ENCODE measurements at regions not wholly inside any gene's neighbourhood (a gene's known extent, or its start where the extent isn't known, plus 50 kb on each side); places are given as distances from the start of the nearest gene placed in this dataset.

DNA sequence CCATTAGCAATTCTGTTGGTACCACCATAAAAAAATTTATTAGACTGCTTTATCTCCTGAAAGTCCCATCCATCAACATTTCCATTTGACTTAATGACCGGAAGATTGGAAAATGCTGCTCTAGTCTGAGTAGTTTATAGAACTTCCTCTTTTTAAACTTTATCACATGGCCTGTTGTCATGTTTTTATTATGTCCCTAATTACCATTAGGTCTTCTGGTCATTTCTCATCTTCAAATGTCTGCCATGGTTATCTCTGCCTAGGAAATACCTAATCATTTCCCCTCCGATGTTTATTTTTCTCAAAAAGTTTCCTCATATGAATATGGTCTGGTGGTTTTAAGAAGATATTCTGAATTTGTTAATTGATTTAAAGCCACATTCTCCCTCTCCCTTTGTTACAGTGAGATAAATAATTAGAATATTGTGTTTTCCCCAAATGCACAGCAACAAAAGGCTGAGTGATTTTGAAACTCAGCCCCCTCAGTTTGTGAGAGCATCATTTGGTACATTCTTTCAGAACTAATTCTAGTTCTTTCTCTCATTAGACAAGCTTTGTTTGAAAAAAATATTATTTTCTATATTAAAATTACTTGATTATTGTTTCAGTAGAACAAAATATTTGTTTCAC lies 317.1 kb upstream of the ST6GAL2 start:
- TF ChIP-seq, protein P1, sequence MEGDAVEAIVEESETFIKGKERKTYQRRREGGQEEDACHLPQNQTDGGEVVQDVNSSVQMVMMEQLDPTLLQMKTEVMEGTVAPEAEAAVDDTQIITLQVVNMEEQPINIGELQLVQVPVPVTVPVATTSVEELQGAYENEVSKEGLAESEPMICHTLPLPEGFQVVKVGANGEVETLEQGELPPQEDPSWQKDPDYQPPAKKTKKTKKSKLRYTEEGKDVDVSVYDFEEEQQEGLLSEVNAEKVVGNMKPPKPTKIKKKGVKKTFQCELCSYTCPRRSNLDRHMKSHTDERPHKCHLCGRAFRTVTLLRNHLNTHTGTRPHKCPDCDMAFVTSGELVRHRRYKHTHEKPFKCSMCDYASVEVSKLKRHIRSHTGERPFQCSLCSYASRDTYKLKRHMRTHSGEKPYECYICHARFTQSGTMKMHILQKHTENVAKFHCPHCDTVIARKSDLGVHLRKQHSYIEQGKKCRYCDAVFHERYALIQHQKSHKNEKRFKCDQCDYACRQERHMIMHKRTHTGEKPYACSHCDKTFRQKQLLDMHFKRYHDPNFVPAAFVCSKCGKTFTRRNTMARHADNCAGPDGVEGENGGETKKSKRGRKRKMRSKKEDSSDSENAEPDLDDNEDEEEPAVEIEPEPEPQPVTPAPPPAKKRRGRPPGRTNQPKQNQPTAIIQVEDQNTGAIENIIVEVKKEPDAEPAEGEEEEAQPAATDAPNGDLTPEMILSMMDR (IDR thresholded peaks at IDR 0.05): no peak
- no peak for TF ChIP-seq EZH2 (IDR thresholded peaks at IDR 0.05; ENCODE audit: borderline replicate concordance, insufficient read depth, low read depth, low read length, poor library complexity, severe bottlenecking)

All from B cell (primary cell).